K562 (cell line): ENCODE measurements at regions not wholly inside any gene's neighbourhood (a gene's known extent, or its start where the extent isn't known, plus 50 kb on each side); places are given as distances from the start of the nearest gene placed in this dataset.

Source experiments
- ATAC-seq: fragments of 200-7000 bp; cut with Tn5 transposase; 3 replicates; pipeline ENCODE4 v1.9.1; 2020; ENCODE audit warnings: moderate library complexity
- BruUV-seq: library from RNA; stranded (reverse); fragments of 400-500 nt; replicated peaks from 2 replicates; lab custom pipeline; 2021; lab: Mats Ljungman, UMichigan
- CTCF ChIA-PET: fragments of 300-600 bp; formaldehyde crosslinking; extraction: SDS; loops from one replicate; lab custom pipeline; 2021; ENCODE audit warnings: low intra/inter-chr PET ratio; lab: Yijun Ruan, JAX
- POLR2A ChIA-PET: fragments of 300-600, 350-650 bp; sonication (Branson Sonifier 250); formaldehyde crosslinking; extraction: SDS; loops from one replicate; lab custom pipeline; 2021; ENCODE audit warnings: antibody characterized with exemption, inconsistent platforms; lab: Yijun Ruan, JAX
- DNase-seq, 4 experiments: peaks; one replicate each; pipeline versions ENCODE4 v3.0.0 to v3.0.0-alpha.2; 2011 to 2018; ENCODE audit warnings: low spot score in 3 of 4, mixed read lengths in 3 of 4; ENCODE audit errors: extremely low read depth in 1 of 4
- FAIRE-seq: peaks from 2 replicates; lab custom pipeline; 2011; peaks lifted over from hg19 to GRCh38; lab: Jason Lieb, UNC
- H2AFZ ChIP-seq: 2 replicates; pipeline ENCODE4 v1.6.0; 2011; ENCODE audit warnings: low read depth, low read length, control low read depth, inconsistent platforms
- H3K27ac ChIP-seq: fragments of 200-600 bp; 3 replicates; pipeline ENCODE4 v1.8.0; 2011; ENCODE audit warnings: low read depth, mild to moderate bottlenecking, control low read depth, inconsistent platforms, low read length, moderate library complexity, mixed read lengths; ENCODE audit errors: extremely low read depth
- H3K27me3 ChIP-seq, 2 experiments: fragments of 300-600 bp in 1 of 2; 2 replicates in 1 of 2; 3 replicates in 1 of 2; pipeline versions ENCODE4 v1.6.0 to v1.8.0; 2011; ENCODE audit warnings: inconsistent platforms in 2 of 2, low read length in 2 of 2, mild to moderate bottlenecking in 1 of 2, mixed read lengths in 1 of 2, moderate library complexity in 1 of 2; ENCODE audit not compliant: control insufficient read depth in 2 of 2, insufficient read depth in 2 of 2
- H3K36me3 ChIP-seq: fragments of 300-600 bp; 3 replicates; pipeline ENCODE4 v1.8.0; 2011; ENCODE audit warnings: mild to moderate bottlenecking, low read length, inconsistent platforms; ENCODE audit not compliant: control insufficient read depth, insufficient read depth
- H3K4me1 ChIP-seq, 2 experiments: fragments of 200-600 bp in 1 of 2; replicated peaks in 1 of 2; 2 replicates in 1 of 2; 3 replicates in 1 of 2; pipeline versions ENCODE4 v1.5.1 to v1.8.0; 2011; ENCODE audit warnings: inconsistent platforms in 2 of 2, low read length in 2 of 2, mild to moderate bottlenecking in 1 of 2, mixed read lengths in 1 of 2, moderate library complexity in 1 of 2; ENCODE audit not compliant: control insufficient read depth in 2 of 2, insufficient read depth in 2 of 2
- H3K4me2 ChIP-seq: 2 replicates; pipeline ENCODE4 v1.6.1; 2011; ENCODE audit warnings: low read length, control low read depth, inconsistent platforms, mixed read lengths; ENCODE audit not compliant: insufficient read depth
- H3K4me3 ChIP-seq: fragments of 200-600 bp; sonication (generic), shearing (Covaris generic); 2 replicates; pipeline ENCODE4 v1.5.1; 2016; ENCODE audit warnings: control low read depth, inconsistent platforms
- H3K79me2 ChIP-seq: fragments of 200-600 bp; 3 replicates; pipeline ENCODE4 v1.8.0; 2011; ENCODE audit warnings: low read length, inconsistent platforms; ENCODE audit not compliant: control insufficient read depth, insufficient read depth
- H3K9ac ChIP-seq, 2 experiments: 2 replicates each; pipeline versions ENCODE4 v1.6.0 to v1.6.1; 2011; ENCODE audit warnings: low read depth in 2 of 2, low read length in 2 of 2, control low read depth in 1 of 2, inconsistent platforms in 1 of 2, mild to moderate bottlenecking in 1 of 2, mixed read lengths in 1 of 2; ENCODE audit not compliant: insufficient read depth in 1 of 2
- H3K9me1 ChIP-seq: one replicate; pipeline ENCODE4 v1.6.0; 2011; ENCODE audit warnings: inconsistent platforms, mild to moderate bottlenecking, low read length, moderate library complexity; ENCODE audit not compliant: control insufficient read depth, insufficient read depth
- H3K9me3 ChIP-seq: replicated peaks from 2 replicates; pipeline ENCODE4 v1.5.1; 2011; ENCODE audit warnings: low read depth, low read length, inconsistent platforms; ENCODE audit not compliant: control insufficient read depth, insufficient read depth
- H4K20me1 ChIP-seq: replicated peaks from 2 replicates; pipeline ENCODE4 v1.6.1; 2011; ENCODE audit warnings: low read length, inconsistent platforms, mixed read lengths; ENCODE audit not compliant: control insufficient read depth, insufficient read depth
- BMI1 ChIP-seq: fragments of 150-350 bp; IDR thresholded peaks from 2 replicates; pipeline ENCODE4 v1.6.1; 2014; ENCODE audit warnings: low read length
- CEBPG ChIP-seq, 3 experiments: fragments of 200-800 bp in 1 of 3; sonication (Bioruptor generic) in 1 of 3; sonication (generic) in 1 of 3; formaldehyde crosslinking in 1 of 3; IDR thresholded peaks in 2 of 3; conservative IDR thresholded peaks in 1 of 3; 2 replicates each; pipeline versions ENCODE4 v1.6.1 to v1.8.0; 2016 to 2022; ENCODE audit warnings: missing compliant biosample characterization in 2 of 3, missing genetic modification characterization in 2 of 3, mild to moderate bottlenecking in 1 of 3, missing genetic modification reagents in 1 of 3
- FUS ChIP-seq: fragments of 200-400 bp; formaldehyde crosslinking; optimal IDR thresholded peaks from 2 replicates; pipeline ENCODE3; 2017; ENCODE audit warnings: low read depth, low read length
- ILK ChIP-seq: fragments of 450-650 bp; IDR thresholded peaks from 2 replicates; pipeline ENCODE4 v1.6.1; 2016; ENCODE audit warnings: missing genetic modification characterization, low read depth, mild to moderate bottlenecking, missing compliant biosample characterization, moderate library complexity, borderline replicate concordance
- PHF8 ChIP-seq: fragments of 200-600 bp; sonication (generic); IDR thresholded peaks from 2 replicates; pipeline ENCODE4 v1.6.1; 2012; ENCODE audit warnings: mixed run types, mild to moderate bottlenecking, inconsistent platforms, low read length, moderate library complexity, borderline replicate concordance
- RBBP5 ChIP-seq: fragments of 200-600 bp; sonication (generic); IDR thresholded peaks from 2 replicates; pipeline ENCODE4 v1.6.1; 2012; ENCODE audit warnings: borderline replicate concordance, mild to moderate bottlenecking, low read length, control low read depth, inconsistent platforms; ENCODE audit not compliant: insufficient read depth, poor library complexity, severe bottlenecking
- RBM14 ChIP-seq: fragments of 200-400 bp; formaldehyde crosslinking; IDR thresholded peaks from 2 replicates; pipeline ENCODE4 v1.6.1; 2018; ENCODE audit warnings: low read depth, mild to moderate bottlenecking, low read length, moderate library complexity, borderline replicate concordance; ENCODE audit not compliant: insufficient read depth
- ZNF561 ChIP-seq: fragments of 450-650 bp; formaldehyde crosslinking; conservative IDR thresholded peaks from 2 replicates; pipeline ENCODE4 v1.4.0; 2020; ENCODE audit warnings: mild to moderate bottlenecking, moderate library complexity
- in situ Hi-C: fragments of 300-500 bp; cut with MboI; formaldehyde crosslinking; loops from 4 replicates; pipeline ENCODE4 v1.15.0; 2018; ENCODE audit warnings: inconsistent platforms, mixed read lengths
- intact Hi-C: fragments of 100-400 bp; cut with micrococcal nuclease; formaldehyde crosslinking; loops from 2 replicates; pipeline ENCODE4 v1.14.2; 2022

DNA sequence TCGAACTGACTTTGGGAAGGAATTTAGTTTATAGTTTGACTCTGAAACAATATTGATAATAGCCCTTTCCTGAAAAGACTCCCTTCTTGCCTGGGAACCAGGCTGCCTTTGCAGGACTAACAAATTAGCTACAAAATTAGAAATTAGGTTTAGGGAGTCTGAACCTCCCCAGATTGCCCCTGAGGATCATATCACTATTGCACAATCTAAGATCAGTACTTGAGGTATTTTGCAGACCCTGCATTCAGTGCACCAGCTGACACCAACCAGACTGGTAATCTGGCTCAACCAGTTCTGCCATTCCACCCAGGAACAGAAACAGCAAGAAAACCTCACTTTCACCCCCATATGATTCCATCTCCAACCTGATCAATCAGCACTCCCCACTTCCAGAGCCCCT lies 131.8 kb upstream of the GALNT5 start (continued):
- TF ChIP-seq CEBPG (CRISPR knock-in tag; IDR thresholded peaks at IDR 0.05), result no peak
- peak in 1 of 2 experiments; percentile 64; a peak in 1 of 4 replicates for TF ChIP-seq CEBPG (tag; conservative IDR thresholded peaks at IDR 0.05 in 1 of 2, IDR thresholded peaks at IDR 0.05 in 1 of 2)

DNA sequence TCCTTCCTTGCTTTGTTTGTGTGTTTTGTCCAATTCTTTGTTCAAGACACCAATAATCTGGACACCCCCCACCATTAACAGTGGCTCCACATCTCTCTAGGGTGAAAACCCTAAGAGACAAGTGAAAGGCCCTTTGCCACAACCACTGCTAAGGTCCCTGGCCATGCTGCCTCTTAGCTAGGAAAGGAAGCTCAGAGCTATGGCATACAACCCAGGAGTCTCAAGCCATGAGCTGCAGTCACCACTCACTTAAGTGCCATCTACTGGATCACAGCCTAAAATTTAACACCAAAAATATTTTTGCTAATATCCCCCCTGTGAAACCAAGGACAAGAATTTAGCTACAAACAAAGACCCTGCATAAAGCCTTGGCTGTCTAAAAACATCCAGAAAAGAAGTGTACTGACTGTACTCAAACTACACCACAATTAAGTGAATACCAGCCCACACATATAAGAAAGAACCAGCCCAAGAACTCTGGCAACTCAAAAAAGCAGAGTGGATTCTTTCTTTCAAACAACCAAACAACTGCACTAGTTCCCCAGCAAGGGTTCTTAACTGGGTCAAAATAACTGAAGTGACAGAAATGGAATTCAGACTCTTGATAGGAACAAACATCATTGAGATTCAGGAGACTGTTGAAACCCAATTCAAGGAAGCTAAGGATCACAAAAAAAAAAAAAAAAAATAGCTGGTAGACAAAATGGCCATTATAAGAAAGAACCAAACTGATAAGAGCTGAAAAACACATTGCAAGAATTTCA lies 130.1 kb upstream of the GALNT5 start:
- CTCF ChIA-PET, result no interaction called here
- H3K9ac ChIP-seq, result no peak overlapping the region
- no peak for DNase-seq

More for the DNA sequence above, 130.1 kb upstream of the GALNT5 start:
- no TSS peak for BruUV-seq
- Histone ChIP-seq H4K20me1 (no peaks in the 10 kb centered on the region), H3K4me3 (no peak overlapping the region), H2AFZ (no peak overlapping the region; the same call in 1 of the 2 replicates), H3K27ac (no peak overlapping the region), H3K9me3 (no peaks in the 10 kb centered on the region), H3K36me3 (no peaks in the 10 kb centered on the region), H3K27me3 (no peaks in the 10 kb centered on the region), H3K9me1 (no peaks in the 10 kb centered on the region), H3K4me2 (no peak overlapping the region), H3K79me2 (no peaks in the 10 kb centered on the region), H3K4me1 (no peaks in the 10 kb centered on the region)
- POLR2A ChIA-PET, result no interaction called here
- intact Hi-C loops (no loop called here), in situ Hi-C loops (no loop called here)
- FAIRE-seq (no peak), ATAC-seq (no peak)
- TF ChIP-seq PHF8, result no peak
- TF ChIP-seq FUS, result no peak
- no peak for TF ChIP-seq RBBP5
- TF ChIP-seq RBM14, result no peak
- TF ChIP-seq BMI1, result no peak
- TF ChIP-seq ZNF561 (CRISPR knock-in tag), result no peak
- TF ChIP-seq ILK, result no peak
